WTC11 (cell line): ENCODE measurements at regions not wholly inside any gene's neighbourhood (a gene's known extent, or its start where the extent isn't known, plus 50 kb on each side); places are given as distances from the start of the nearest gene placed in this dataset.

Source experiments
- ATAC-seq: fragments of 200-7000 bp; cut with Tn5 transposase; 2 replicates; pipeline ENCODE4 v1.10.0; 2021; ENCODE audit warnings: mild to moderate bottlenecking, moderate library complexity
- CTCF ChIA-PET: fragments of 300-600 bp; sonication (Branson Sonifier 250); formaldehyde crosslinking; loops from one replicate; lab custom pipeline; 2021; ENCODE audit warnings: antibody characterized with exemption; lab: Charles Lee
- POLR2A ChIA-PET: fragments of 350-600 bp; sonication (Branson Sonifier 250); formaldehyde crosslinking; loops from one replicate; lab custom pipeline; 2021; ENCODE audit warnings: antibody characterized with exemption; lab: Charles Lee
- DNase-seq: peaks from one replicate; pipeline ENCODE4 v3.0.0; 2021; ENCODE audit warnings: low spot score
- H3K27ac Mint-ChIP-seq: 2 replicates; pipeline ENCODE4 v1.8.0; 2021; ENCODE audit warnings: mixed read lengths
- H3K27me3 Mint-ChIP-seq: 2 replicates; pipeline ENCODE4 v1.8.0; 2021; ENCODE audit warnings: low read depth, mild to moderate bottlenecking, moderate library complexity, mixed read lengths
- H3K36me3 Mint-ChIP-seq: 2 replicates; pipeline ENCODE4 v1.8.0; 2021; ENCODE audit warnings: mixed read lengths
- H3K4me1 Mint-ChIP-seq: 2 replicates; pipeline ENCODE4 v1.8.0; 2022; ENCODE audit warnings: mixed read lengths
- H3K4me3 Mint-ChIP-seq: 2 replicates; pipeline ENCODE4 v1.8.0; 2021; ENCODE audit warnings: mild to moderate bottlenecking, moderate library complexity, mixed read lengths
- H3K9me3 Mint-ChIP-seq: 2 replicates; pipeline ENCODE4 v1.8.0; 2021; ENCODE audit warnings: mixed read lengths
- ATF1 ChIP-seq: sonication (generic); formaldehyde crosslinking; IDR thresholded peaks from 2 replicates; pipeline ENCODE4 v1.8.1; 2023; ENCODE audit warnings: mild to moderate bottlenecking, moderate library complexity, missing genetic modification reagents
- FOXP1 ChIP-seq: sonication (generic); formaldehyde crosslinking; IDR thresholded peaks from 2 replicates; pipeline ENCODE4 v1.8.0; 2022; ENCODE audit warnings: missing genetic modification reagents, mild to moderate bottlenecking, moderate library complexity, borderline replicate concordance
- JAZF1 ChIP-seq: fragments of 250-450 bp; sonication (Bioruptor Pico); IDR thresholded peaks from 2 replicates; pipeline ENCODE4 v1.9.0; 2021; ENCODE audit warnings: moderate library complexity, mild to moderate bottlenecking, inconsistent platforms
- NR1H2 ChIP-seq: sonication (generic); formaldehyde crosslinking; IDR thresholded peaks from 2 replicates; pipeline ENCODE4 v1.9.0; 2021; ENCODE audit warnings: mild to moderate bottlenecking, moderate library complexity, missing genetic modification reagents
- NR3C1 ChIP-seq: sonication (generic); formaldehyde crosslinking; conservative IDR thresholded peaks from 2 replicates; pipeline ENCODE4 v1.8.1; 2023; ENCODE audit warnings: low read depth, mild to moderate bottlenecking, missing genetic modification reagents
- RORB ChIP-seq: fragments of 250-450 bp; sonication (Bioruptor Pico); IDR thresholded peaks from 2 replicates; pipeline ENCODE4 v1.9.0; 2021; ENCODE audit warnings: mild to moderate bottlenecking
- ZBTB21 ChIP-seq: sonication (generic); formaldehyde crosslinking; IDR thresholded peaks from 2 replicates; pipeline ENCODE4 v1.8.1; 2023; ENCODE audit warnings: mild to moderate bottlenecking, missing genetic modification reagents, borderline replicate concordance
- ZNF121 ChIP-seq: sonication (generic); formaldehyde crosslinking; IDR thresholded peaks from 2 replicates; pipeline ENCODE4 v1.8.0; 2023; ENCODE audit warnings: missing genetic modification reagents
- ZNF232 ChIP-seq: sonication (generic); formaldehyde crosslinking; IDR thresholded peaks from 2 replicates; pipeline ENCODE4 v1.8.0; 2022; ENCODE audit warnings: mild to moderate bottlenecking, missing genetic modification reagents
- ZNF671 ChIP-seq: fragments of 250-450 bp; sonication (Bioruptor Pico); IDR thresholded peaks from 2 replicates; pipeline ENCODE4 v1.8.0; 2021; ENCODE audit warnings: mild to moderate bottlenecking
- TF ChIP-seq, protein P1 (sequence below): sonication (generic); formaldehyde crosslinking; IDR thresholded peaks from 2 replicates; pipeline ENCODE4 v1.8.0; 2023; ENCODE audit warnings: missing genetic modification reagents
- TF ChIP-seq, protein P2 (sequence below): sonication (generic); formaldehyde crosslinking; IDR thresholded peaks from 2 replicates; pipeline ENCODE4 v1.8.1; 2022; ENCODE audit warnings: mild to moderate bottlenecking, moderate library complexity, missing genetic modification reagents
- TF ChIP-seq, protein P3 (sequence below): sonication (generic); formaldehyde crosslinking; IDR thresholded peaks from 2 replicates; pipeline ENCODE4 v1.8.0; 2022; ENCODE audit warnings: mild to moderate bottlenecking, missing genetic modification reagents
- TF ChIP-seq, protein P4 (sequence below): fragments of 250-450 bp; sonication (Bioruptor Pico); IDR thresholded peaks from 2 replicates; pipeline ENCODE4 v1.9.0; 2021; ENCODE audit warnings: mild to moderate bottlenecking
- TF ChIP-seq, protein P5 (sequence below): sonication (generic); formaldehyde crosslinking; IDR thresholded peaks from 2 replicates; pipeline ENCODE4 v1.8.1; 2022; ENCODE audit warnings: low read depth, missing genetic modification reagents, borderline replicate concordance
- TF ChIP-seq, protein P6 (sequence below): sonication (generic); formaldehyde crosslinking; conservative IDR thresholded peaks from 2 replicates; pipeline ENCODE4 v1.8.1; 2023; ENCODE audit warnings: mild to moderate bottlenecking, low read depth, missing genetic modification reagents, moderate library complexity
- TF ChIP-seq, protein P7 (sequence below): sonication (generic); formaldehyde crosslinking; IDR thresholded peaks from 2 replicates; pipeline ENCODE4 v1.8.0; 2022; ENCODE audit warnings: mild to moderate bottlenecking, missing genetic modification reagents
- TF ChIP-seq, protein P8 (sequence below): fragments of 250-450 bp; sonication (Bioruptor Pico); IDR thresholded peaks from 2 replicates; pipeline ENCODE4 v1.9.0; 2021; ENCODE audit warnings: mild to moderate bottlenecking, borderline replicate concordance

DNA sequence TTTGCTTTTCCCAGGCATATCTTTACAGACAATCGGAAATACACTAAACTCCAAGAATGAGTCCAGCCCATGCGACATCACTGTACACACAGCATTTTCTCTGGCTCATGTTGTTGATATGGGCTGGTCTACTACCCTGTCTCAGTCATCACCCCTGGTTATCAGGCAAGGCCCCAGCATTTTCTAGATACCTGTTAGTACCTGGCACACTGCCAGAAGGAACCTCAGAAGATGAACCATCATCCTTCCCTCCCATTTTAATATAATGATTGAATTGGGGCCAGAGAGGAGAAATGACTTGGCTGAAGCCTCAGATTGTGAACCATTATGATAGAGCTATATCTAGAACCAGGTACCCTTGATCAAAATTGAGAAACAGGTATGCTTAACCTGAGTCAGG is 406.2 kb downstream of the CDH11 start:
- no peaks in the 10 kb centered on the region for H3K9me3 Mint-ChIP-seq
- H3K4me3 Mint-ChIP-seq = no peak overlapping the region
- H3K4me1 Mint-ChIP-seq = peaks cover 10% of the 10 kb centered on the region
- H3K27me3 Mint-ChIP-seq = no peaks in the 10 kb centered on the region
- POLR2A ChIA-PET = no interaction called here
- CTCF ChIA-PET = no interaction called here
- no peak overlapping the region for H3K27ac Mint-ChIP-seq
- TF ChIP-seq ATF1 (CRISPR knock-in tag) (no peak), NR3C1 (CRISPR knock-in tag) (no peak), ZBTB21 (CRISPR knock-in tag) (no peak), ZNF232 (CRISPR knock-in tag) (no peak)
- TF ChIP-seq, protein P1, sequence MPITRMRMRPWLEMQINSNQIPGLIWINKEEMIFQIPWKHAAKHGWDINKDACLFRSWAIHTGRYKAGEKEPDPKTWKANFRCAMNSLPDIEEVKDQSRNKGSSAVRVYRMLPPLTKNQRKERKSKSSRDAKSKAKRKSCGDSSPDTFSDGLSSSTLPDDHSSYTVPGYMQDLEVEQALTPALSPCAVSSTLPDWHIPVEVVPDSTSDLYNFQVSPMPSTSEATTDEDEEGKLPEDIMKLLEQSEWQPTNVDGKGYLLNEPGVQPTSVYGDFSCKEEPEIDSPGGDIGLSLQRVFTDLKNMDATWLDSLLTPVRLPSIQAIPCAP (CRISPR knock-in tag) = no peak
- TF ChIP-seq, protein P2, sequence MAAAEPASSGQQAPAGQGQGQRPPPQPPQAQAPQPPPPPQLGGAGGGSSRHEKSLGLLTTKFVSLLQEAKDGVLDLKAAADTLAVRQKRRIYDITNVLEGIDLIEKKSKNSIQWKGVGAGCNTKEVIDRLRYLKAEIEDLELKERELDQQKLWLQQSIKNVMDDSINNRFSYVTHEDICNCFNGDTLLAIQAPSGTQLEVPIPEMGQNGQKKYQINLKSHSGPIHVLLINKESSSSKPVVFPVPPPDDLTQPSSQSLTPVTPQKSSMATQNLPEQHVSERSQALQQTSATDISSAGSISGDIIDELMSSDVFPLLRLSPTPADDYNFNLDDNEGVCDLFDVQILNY (CRISPR knock-in tag) = no peak
- TF ChIP-seq, protein P3, sequence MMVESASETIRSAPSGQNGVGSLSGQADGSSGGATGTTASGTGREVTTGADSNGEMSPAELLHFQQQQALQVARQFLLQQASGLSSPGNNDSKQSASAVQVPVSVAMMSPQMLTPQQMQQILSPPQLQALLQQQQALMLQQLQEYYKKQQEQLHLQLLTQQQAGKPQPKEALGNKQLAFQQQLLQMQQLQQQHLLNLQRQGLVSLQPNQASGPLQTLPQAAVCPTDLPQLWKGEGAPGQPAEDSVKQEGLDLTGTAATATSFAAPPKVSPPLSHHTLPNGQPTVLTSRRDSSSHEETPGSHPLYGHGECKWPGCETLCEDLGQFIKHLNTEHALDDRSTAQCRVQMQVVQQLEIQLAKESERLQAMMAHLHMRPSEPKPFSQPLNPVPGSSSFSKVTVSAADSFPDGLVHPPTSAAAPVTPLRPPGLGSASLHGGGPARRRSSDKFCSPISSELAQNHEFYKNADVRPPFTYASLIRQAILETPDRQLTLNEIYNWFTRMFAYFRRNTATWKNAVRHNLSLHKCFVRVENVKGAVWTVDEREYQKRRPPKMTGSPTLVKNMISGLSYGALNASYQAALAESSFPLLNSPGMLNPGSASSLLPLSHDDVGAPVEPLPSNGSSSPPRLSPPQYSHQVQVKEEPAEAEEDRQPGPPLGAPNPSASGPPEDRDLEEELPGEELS (CRISPR knock-in tag) = no peak
- TF ChIP-seq, all 79 proteins: peak for 0
- DNase-seq = no peak
- H3K36me3 Mint-ChIP-seq = no peaks in the 10 kb centered on the region
- no peak for ATAC-seq

DNA sequence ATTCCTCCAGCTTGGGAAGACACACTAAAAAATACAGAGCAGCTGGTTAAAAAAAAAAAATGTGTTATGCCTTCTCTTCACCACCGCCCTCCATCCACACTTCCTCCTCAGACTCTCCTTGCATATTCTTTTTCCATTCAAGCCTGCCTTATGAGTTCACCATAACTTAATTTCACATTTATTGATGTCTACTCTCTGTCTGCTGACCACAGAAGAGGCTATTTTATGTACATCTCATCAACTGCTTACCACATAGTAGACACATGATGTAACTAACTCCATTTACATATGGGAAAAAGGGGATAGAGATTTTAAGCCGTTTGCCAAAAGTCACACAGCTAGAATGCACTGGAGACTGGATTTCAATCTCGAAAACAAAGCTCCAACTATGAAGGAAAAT is 409.8 kb downstream of the CDH11 start:
- no peak overlapping the region for H3K4me3 Mint-ChIP-seq
- peaks cover 9% of the 10 kb centered on the region for H3K4me1 Mint-ChIP-seq
- H3K27ac Mint-ChIP-seq = no peak overlapping the region
- TF ChIP-seq RORB (no peak), ZNF671 (CRISPR knock-in tag) (no peak), NR1H2 (CRISPR knock-in tag) (no peak), JAZF1 (CRISPR knock-in tag) (no peak), ZNF121 (CRISPR knock-in tag) (no peak), FOXP1 (CRISPR knock-in tag) (no peak)
- TF ChIP-seq, protein P4, sequence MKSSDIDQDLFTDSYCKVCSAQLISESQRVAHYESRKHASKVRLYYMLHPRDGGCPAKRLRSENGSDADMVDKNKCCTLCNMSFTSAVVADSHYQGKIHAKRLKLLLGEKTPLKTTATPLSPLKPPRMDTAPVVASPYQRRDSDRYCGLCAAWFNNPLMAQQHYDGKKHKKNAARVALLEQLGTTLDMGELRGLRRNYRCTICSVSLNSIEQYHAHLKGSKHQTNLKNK (CRISPR knock-in tag) = no peak
- TF ChIP-seq, protein P5, sequence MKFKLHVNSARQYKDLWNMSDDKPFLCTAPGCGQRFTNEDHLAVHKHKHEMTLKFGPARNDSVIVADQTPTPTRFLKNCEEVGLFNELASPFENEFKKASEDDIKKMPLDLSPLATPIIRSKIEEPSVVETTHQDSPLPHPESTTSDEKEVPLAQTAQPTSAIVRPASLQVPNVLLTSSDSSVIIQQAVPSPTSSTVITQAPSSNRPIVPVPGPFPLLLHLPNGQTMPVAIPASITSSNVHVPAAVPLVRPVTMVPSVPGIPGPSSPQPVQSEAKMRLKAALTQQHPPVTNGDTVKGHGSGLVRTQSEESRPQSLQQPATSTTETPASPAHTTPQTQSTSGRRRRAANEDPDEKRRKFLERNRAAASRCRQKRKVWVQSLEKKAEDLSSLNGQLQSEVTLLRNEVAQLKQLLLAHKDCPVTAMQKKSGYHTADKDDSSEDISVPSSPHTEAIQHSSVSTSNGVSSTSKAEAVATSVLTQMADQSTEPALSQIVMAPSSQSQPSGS (CRISPR knock-in tag) = no peak
- TF ChIP-seq, protein P6, sequence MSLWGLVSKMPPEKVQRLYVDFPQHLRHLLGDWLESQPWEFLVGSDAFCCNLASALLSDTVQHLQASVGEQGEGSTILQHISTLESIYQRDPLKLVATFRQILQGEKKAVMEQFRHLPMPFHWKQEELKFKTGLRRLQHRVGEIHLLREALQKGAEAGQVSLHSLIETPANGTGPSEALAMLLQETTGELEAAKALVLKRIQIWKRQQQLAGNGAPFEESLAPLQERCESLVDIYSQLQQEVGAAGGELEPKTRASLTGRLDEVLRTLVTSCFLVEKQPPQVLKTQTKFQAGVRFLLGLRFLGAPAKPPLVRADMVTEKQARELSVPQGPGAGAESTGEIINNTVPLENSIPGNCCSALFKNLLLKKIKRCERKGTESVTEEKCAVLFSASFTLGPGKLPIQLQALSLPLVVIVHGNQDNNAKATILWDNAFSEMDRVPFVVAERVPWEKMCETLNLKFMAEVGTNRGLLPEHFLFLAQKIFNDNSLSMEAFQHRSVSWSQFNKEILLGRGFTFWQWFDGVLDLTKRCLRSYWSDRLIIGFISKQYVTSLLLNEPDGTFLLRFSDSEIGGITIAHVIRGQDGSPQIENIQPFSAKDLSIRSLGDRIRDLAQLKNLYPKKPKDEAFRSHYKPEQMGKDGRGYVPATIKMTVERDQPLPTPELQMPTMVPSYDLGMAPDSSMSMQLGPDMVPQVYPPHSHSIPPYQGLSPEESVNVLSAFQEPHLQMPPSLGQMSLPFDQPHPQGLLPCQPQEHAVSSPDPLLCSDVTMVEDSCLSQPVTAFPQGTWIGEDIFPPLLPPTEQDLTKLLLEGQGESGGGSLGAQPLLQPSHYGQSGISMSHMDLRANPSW = no peak
- TF ChIP-seq, protein P7, sequence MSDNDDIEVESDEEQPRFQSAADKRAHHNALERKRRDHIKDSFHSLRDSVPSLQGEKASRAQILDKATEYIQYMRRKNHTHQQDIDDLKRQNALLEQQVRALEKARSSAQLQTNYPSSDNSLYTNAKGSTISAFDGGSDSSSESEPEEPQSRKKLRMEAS (CRISPR knock-in tag) = no peak
- TF ChIP-seq, protein P8, sequence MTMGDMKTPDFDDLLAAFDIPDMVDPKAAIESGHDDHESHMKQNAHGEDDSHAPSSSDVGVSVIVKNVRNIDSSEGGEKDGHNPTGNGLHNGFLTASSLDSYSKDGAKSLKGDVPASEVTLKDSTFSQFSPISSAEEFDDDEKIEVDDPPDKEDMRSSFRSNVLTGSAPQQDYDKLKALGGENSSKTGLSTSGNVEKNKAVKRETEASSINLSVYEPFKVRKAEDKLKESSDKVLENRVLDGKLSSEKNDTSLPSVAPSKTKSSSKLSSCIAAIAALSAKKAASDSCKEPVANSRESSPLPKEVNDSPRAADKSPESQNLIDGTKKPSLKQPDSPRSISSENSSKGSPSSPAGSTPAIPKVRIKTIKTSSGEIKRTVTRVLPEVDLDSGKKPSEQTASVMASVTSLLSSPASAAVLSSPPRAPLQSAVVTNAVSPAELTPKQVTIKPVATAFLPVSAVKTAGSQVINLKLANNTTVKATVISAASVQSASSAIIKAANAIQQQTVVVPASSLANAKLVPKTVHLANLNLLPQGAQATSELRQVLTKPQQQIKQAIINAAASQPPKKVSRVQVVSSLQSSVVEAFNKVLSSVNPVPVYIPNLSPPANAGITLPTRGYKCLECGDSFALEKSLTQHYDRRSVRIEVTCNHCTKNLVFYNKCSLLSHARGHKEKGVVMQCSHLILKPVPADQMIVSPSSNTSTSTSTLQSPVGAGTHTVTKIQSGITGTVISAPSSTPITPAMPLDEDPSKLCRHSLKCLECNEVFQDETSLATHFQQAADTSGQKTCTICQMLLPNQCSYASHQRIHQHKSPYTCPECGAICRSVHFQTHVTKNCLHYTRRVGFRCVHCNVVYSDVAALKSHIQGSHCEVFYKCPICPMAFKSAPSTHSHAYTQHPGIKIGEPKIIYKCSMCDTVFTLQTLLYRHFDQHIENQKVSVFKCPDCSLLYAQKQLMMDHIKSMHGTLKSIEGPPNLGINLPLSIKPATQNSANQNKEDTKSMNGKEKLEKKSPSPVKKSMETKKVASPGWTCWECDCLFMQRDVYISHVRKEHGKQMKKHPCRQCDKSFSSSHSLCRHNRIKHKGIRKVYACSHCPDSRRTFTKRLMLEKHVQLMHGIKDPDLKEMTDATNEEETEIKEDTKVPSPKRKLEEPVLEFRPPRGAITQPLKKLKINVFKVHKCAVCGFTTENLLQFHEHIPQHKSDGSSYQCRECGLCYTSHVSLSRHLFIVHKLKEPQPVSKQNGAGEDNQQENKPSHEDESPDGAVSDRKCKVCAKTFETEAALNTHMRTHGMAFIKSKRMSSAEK (CRISPR knock-in tag) = no peak
- TF ChIP-seq, all 79 proteins: peak for 0
- ATAC-seq (no peak), DNase-seq (no peak)
- H3K27me3 Mint-ChIP-seq = no peaks in the 10 kb centered on the region
- no peaks in the 10 kb centered on the region for H3K36me3 Mint-ChIP-seq
- no peaks in the 10 kb centered on the region for H3K9me3 Mint-ChIP-seq
- ChIA-PET CTCF (no interaction called here), POLR2A (no interaction called here)
